Transverse colon (tissue), 4 donors: ENCODE measurements at regions not wholly inside any gene's neighbourhood (a gene's known extent, or its start where the extent isn't known, plus 50 kb on each side); places are given as distances from the start of the nearest gene placed in this dataset.

ENCODE experiments used
- DNase-seq: peaks from one replicate; pipeline ENCODE4 v3.0.0-alpha.2; 2019
- H3K27ac ChIP-seq, 4 donors: fragments of 200-600 bp; sonication (generic); 2 replicates each; pipeline ENCODE4 v1.5.1; 2016 to 2018; ENCODE audit warnings: inconsistent platforms in 4 of 4
- H3K27me3 ChIP-seq: fragments of 200-600 bp; sonication (generic); 2 replicates; pipeline ENCODE4 v1.5.1; 2017; ENCODE audit warnings: inconsistent platforms
- H3K36me3 ChIP-seq, 4 donors: fragments of 200-600 bp; sonication (generic); 2 replicates each; pipeline ENCODE4 v1.5.1; 2017 to 2019; ENCODE audit warnings: inconsistent platforms in 4 of 4
- H3K4me1 ChIP-seq, 4 donors: fragments of 200-600 bp; sonication (generic); 2 replicates each; pipeline ENCODE4 v1.5.1; 2017 to 2020; ENCODE audit warnings: inconsistent platforms in 4 of 4
- H3K4me3 ChIP-seq, 4 donors: fragments of 200-600 bp; sonication (generic); 1 replicate in 1 of 4; 2 replicates in 3 of 4; pipeline versions ENCODE4 v1.5.1 to v1.6.1; 2017 to 2019; ENCODE audit warnings: inconsistent platforms in 4 of 4
- H3K9me3 ChIP-seq, 2 donors: fragments of 200-600 bp; sonication (generic); 2 replicates each; pipeline ENCODE4 v1.5.1; 2017 to 2019; ENCODE audit warnings: inconsistent platforms in 2 of 2
- CTCF ChIP-seq, 5 experiments: fragments of 200-600 bp in 3 of 5; fragments of 450-650 bp in 2 of 5; sonication (generic) in 3 of 5; IDR thresholded peaks; 1 replicate in 2 of 5; 2 replicates in 3 of 5; pipeline ENCODE4 v1.5.1; 2016 to 2017; ENCODE audit warnings: antibody characterized with exemption in 5 of 5, inconsistent platforms in 3 of 5, mild to moderate bottlenecking in 2 of 5, moderate library complexity in 1 of 5
- EP300 ChIP-seq: sonication (generic); formaldehyde crosslinking; IDR thresholded peaks from one replicate; pipeline ENCODE4 v1.6.1; 2017; ENCODE audit warnings: antibody characterized with exemption, low read depth
- POLR2A ChIP-seq: fragments of 450-650 bp; IDR thresholded peaks from one replicate; pipeline ENCODE4 v1.6.1; 2016; ENCODE audit warnings: antibody characterized with exemption, mild to moderate bottlenecking, moderate library complexity
- POLR2AphosphoS5 ChIP-seq, 3 donors: sonication (generic); formaldehyde crosslinking; IDR thresholded peaks; one replicate each; pipeline ENCODE4 v1.6.1; 2016; ENCODE audit warnings: antibody characterized with exemption in 3 of 3
- WGBS, 2 donors: methylation state at CpG; one replicate each; pipeline ENCODE4 v1.1.5; 2018; ENCODE audit warnings: low coverage in 1 of 2; 5-methylcytosine and 5-hydroxymethylcytosine counted together
- in situ Hi-C, 4 donors: fragments of 200-750 bp; cut with MboI; loops; one replicate each; pipeline versions ENCODE4 v1.15.0 to v1.15.1; 2017; ENCODE audit warnings: low sequenced_read_pairs in 3 of 4, low pct_ligation_motif_present in 1 of 4, low pct_unique_long_range_greater_than_20kb in 1 of 4
- intact Hi-C: fragments of 100-400 bp; cut with DNase I; formaldehyde crosslinking; loops from one replicate; pipeline ENCODE4 v1.15.1; 2023; ENCODE audit warnings: low total_unique reads

GRCh38 chr2:126823951-126824350, 74.7 kb upstream of the TEX51 start:
- no peaks in the 10 kb centered on the region for H3K36me3 ChIP-seq
- intact Hi-C loops = no loop called here
- TF ChIP-seq CTCF (IDR thresholded peaks at IDR 0.05) (no peak), EP300 (no peak), POLR2A (no peak), POLR2AphosphoS5 (IDR thresholded peaks at IDR 0.05) (no peak)
- H3K9me3 ChIP-seq = no peaks in the 10 kb centered on the region
- WGBS, 2 donors = 74 to 80% methylated on average over 1 to 3 of the region's 3 CpGs
- no peaks in the 10 kb centered on the region for H3K27me3 ChIP-seq
- H3K4me1 ChIP-seq = no peaks in the 10 kb centered on the region
- in situ Hi-C loops = no loop called here
- no peak for DNase-seq
- H3K4me3 ChIP-seq = no peak overlapping the region
- H3K27ac ChIP-seq = no peak overlapping the region

GRCh38 chr2:126824663-126825062, 74.0 kb upstream of the TEX51 start:
- no peaks in the 10 kb centered on the region for H3K9me3 ChIP-seq
- in situ Hi-C loops (no loop called here), intact Hi-C loops (no loop called here)
- H3K4me1 ChIP-seq = no peaks in the 10 kb centered on the region
- no peak overlapping the region for H3K27ac ChIP-seq
- no peaks in the 10 kb centered on the region for H3K27me3 ChIP-seq
- TF ChIP-seq POLR2A = no peak
- TF ChIP-seq CTCF (IDR thresholded peaks at IDR 0.05) = no peak
- no peak for TF ChIP-seq EP300
- no peak for TF ChIP-seq POLR2AphosphoS5 (IDR thresholded peaks at IDR 0.05)
- no peak for DNase-seq
- WGBS, 2 donors = 74% methylated on average over 6 of the region's 6 CpGs; no CpG with 5 or more reads in 1 of the 2 donors
- H3K36me3 ChIP-seq = no peaks in the 10 kb centered on the region
- no peak overlapping the region for H3K4me3 ChIP-seq

- Histone ChIP-seq H3K36me3 (no peaks in the 10 kb centered on the region), H3K4me3 (no peak overlapping the region), H3K9me3 (no peaks in the 10 kb centered on the region), H3K27ac (no peak overlapping the region), H3K4me1 (no peaks in the 10 kb centered on the region), H3K27me3 (no peaks in the 10 kb centered on the region)
- DNase-seq = no peak
- intact Hi-C loops (no loop called here), in situ Hi-C loops (no loop called here)
- WGBS, 2 donors = 78 to 80% methylated on average over 1 to 2 of the region's 2 CpGs
- no peak for TF ChIP-seq CTCF (IDR thresholded peaks at IDR 0.05)
- no peak for TF ChIP-seq POLR2A
- no peak for TF ChIP-seq EP300
- no peak for TF ChIP-seq POLR2AphosphoS5 (IDR thresholded peaks at IDR 0.05)
Observed at GRCh38 chr2:126825316-126825715, 73.4 kb upstream of the TEX51 start.

GRCh38 chr2:126826491-126826890, 72.2 kb upstream of the TEX51 start:
- 85% methylated on average over 1 of the region's 1 CpG; no CpG with 5 or more reads in 1 of the 2 donors for WGBS, 2 donors
- H3K36me3 ChIP-seq = no peaks in the 10 kb centered on the region
- in situ Hi-C loops = no loop called here
- intact Hi-C loops = no loop called here
- no peak overlapping the region for H3K4me3 ChIP-seq
- H3K27ac ChIP-seq = no peak overlapping the region
- no peaks in the 10 kb centered on the region for H3K27me3 ChIP-seq
- no peaks in the 10 kb centered on the region for H3K4me1 ChIP-seq
- TF ChIP-seq CTCF (IDR thresholded peaks at IDR 0.05) = no peak
- TF ChIP-seq EP300 = no peak
- TF ChIP-seq POLR2AphosphoS5 (IDR thresholded peaks at IDR 0.05) = no peak
- TF ChIP-seq POLR2A = no peak
- no peaks in the 10 kb centered on the region for H3K9me3 ChIP-seq
- no peak for DNase-seq
